ENCODE measurements at regions not wholly inside any gene's neighbourhood (a gene's known extent, or its start where the extent isn't known, plus 50 kb on each side); places are given as distances from the start of the nearest gene placed in this dataset.
"Not testable (repeated sequence)": the region's sequence is repeated elsewhere in the genome, so short reads cannot be mapped to it uniquely, and the experiment has no call there.

GRCh38 chr3:106529738-106530137, 660.9 kb upstream of the CBLB start:
- H3K9me3 Mint-ChIP-seq: peaks cover 22 to 36% of the 10 kb centered on the region in 2 donors
- H3K4me3 Mint-ChIP-seq: no peak overlapping the region
- no peak overlapping the region for H3K27ac Mint-ChIP-seq
- H3K27me3 Mint-ChIP-seq: no peaks in the 10 kb centered on the region
- H3K4me1 Mint-ChIP-seq: peaks cover 40% of the 10 kb centered on the region
- DNase-seq (no peak), ATAC-seq (peak; percentile 52)

DNA sequence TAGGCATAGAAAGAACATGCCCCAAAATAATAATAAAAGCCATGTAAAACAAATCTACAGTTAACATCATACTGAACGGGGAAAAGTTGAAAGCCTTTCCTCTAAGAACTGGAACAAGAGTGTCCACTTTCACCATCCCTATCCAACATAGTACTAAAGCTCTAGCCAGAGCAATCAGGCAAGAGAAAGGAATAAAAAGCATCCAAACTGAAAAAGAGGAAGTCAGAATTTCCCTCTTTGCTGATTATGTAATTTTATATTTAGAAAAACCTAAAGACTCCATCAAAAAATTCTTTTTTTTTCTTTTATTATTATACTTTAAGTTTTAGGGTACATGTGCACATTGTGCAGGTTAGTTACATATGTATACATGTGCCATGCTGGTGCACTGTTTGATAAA, 661.6 kb upstream of the CBLB start:
- Mint-ChIP-seq H3K4me1 (peaks cover 43% of the 10 kb centered on the region), H3K9me3 (peaks cover 28 to 43% of the 10 kb centered on the region in 2 donors), H3K27me3 (no peaks in the 10 kb centered on the region), H3K4me3 (no peak overlapping the region), H3K27ac (no peak overlapping the region)
- no peak for ATAC-seq
- no peak for DNase-seq

DNA sequence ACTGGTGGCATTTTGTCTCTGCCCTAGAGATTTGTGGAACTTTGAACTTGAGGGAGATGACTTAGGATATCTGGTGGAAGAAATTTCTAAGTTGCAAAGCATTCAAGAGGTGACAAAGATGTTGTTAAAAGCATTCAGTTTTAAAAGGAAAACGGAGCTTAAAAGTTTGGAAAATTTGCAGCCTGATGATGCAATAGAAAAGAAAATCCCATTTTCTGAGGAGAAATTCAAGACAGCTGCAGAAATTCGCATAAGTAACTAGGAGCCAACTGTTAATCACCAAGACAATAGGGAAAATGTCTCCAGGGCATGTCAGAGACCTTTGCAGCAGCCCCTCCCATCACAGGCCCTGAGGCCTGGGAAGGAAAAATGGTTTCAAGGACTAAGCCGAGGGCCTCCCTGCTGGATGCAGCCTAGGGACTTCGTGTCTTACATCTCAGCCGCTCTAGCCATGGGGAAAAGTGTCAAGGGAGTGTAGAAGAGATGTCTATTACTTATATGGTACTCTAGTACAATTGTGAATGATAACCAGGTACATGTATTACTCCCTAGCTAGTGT, 663.0 kb upstream of the CBLB start:
- not testable (repeated sequence) for DNase-seq, H3K4me3 Mint-ChIP-seq, ATAC-seq, H3K27ac Mint-ChIP-seq, H3K27me3 Mint-ChIP-seq
- peaks cover 34 to 54% of the 10 kb centered on the region in 2 donors for H3K9me3 Mint-ChIP-seq
- peaks cover 39% of the 10 kb centered on the region for H3K4me1 Mint-ChIP-seq

GRCh38 chr3:106533093-106533787, 664.4 kb upstream of the CBLB start:
- Mint-ChIP-seq H3K4me3 (peak overlapping the region in 1 of 2 donors; percentile 13), H3K9me3 (peaks cover 41 to 59% of the 10 kb centered on the region in 2 donors), H3K4me1 (peaks cover 28% of the 10 kb centered on the region), H3K27me3 (no peaks in the 10 kb centered on the region), H3K27ac (no peak overlapping the region)
- no peak for DNase-seq
- no peak for ATAC-seq

DNA sequence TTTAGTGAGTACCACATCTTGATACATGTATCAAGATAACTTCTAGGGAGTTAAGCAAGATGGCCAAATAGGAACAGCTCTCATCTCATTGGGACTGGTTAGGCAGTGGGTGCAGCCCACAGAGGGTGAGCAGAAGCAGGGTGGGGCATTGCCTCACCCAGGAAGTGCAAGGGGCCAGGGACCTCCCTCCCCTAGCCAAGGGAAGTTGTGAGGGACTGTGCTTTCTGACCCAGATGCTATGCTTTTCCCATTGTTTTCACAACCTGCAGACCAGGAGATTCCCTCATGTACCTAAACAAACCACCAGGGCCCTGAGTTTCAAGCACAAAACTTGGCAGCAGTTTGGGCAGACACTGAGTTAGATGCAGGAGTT, 665.0 kb upstream of the CBLB start:
- H3K9me3 Mint-ChIP-seq: peaks cover 42 to 64% of the 10 kb centered on the region in 2 donors
- peak overlapping the region in 1 of 2 donors; percentile 74 for H3K27ac Mint-ChIP-seq
- no peak for DNase-seq
- H3K4me3 Mint-ChIP-seq: peak overlapping the region in 1 of 2 donors; percentile 33
- H3K27me3 Mint-ChIP-seq: no peaks in the 10 kb centered on the region
- ATAC-seq: peak; percentile 46
- peaks cover 23% of the 10 kb centered on the region for H3K4me1 Mint-ChIP-seq

DNA sequence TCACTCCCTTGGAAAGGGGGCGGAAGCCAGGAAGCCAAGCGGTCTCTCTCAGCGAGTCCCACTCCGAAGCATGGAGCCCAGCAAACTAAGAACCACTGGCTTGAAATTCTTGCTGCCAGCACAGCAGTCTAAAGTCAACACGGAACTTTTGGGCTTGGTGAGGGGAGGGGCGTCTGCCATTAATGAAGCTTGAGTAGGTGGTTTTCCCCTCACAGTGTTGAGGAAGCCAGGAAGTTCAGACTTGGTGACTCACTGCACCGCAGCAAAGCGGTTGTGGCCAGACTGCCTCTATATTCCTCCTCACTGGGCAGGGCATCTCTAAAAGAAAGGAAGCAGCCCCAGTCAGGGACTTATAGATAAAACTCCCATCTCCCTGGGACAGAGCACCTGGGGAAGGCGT, 665.4 kb upstream of the CBLB start:
- peak; percentile 33 to 74 for DNase-seq
- Mint-ChIP-seq H3K9me3 (peaks cover 42 to 65% of the 10 kb centered on the region in 2 donors), H3K27ac (peak overlapping the region in 1 of 2 donors; percentile 74), H3K4me3 (peak overlapping the region in 1 of 2 donors; percentile 33), H3K27me3 (no peaks in the 10 kb centered on the region), H3K4me1 (peaks cover 18% of the 10 kb centered on the region)
- ATAC-seq: peak; percentile 99

DNA sequence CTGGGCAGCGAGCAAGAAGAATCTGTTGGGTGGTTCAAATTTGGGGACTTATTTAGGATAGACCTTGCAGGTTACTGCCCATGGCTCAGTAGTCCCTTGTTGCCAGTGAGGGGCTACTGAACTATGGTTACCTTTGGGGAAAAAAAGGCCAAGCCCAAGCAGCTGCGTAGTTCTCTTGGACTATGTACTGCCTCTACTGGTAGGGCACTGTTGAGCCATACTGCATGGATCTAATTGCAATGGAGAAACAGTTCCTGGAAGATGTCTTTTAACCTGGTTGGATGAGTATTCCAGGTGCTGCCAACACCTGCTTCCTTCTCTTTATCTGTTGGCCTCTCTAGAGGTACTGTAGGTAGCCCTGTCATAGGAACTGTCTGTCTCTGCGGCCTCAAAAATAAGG, 671.9 kb upstream of the CBLB start:
- H3K4me1 Mint-ChIP-seq: no peaks in the 10 kb centered on the region
- peaks cover 21 to 31% of the 10 kb centered on the region in 2 donors for H3K9me3 Mint-ChIP-seq
- ATAC-seq: no peak

GRCh38 chr3:106542101-106542769, 673.4 kb upstream of the CBLB start:
- H3K4me1 Mint-ChIP-seq: no peaks in the 10 kb centered on the region

More for the DNA sequence above, 671.9 kb upstream of the CBLB start:
- no peak for DNase-seq
- H3K4me3 Mint-ChIP-seq: no peak overlapping the region
- H3K27ac Mint-ChIP-seq: no peak overlapping the region
- no peaks in the 10 kb centered on the region for H3K27me3 Mint-ChIP-seq

DNA sequence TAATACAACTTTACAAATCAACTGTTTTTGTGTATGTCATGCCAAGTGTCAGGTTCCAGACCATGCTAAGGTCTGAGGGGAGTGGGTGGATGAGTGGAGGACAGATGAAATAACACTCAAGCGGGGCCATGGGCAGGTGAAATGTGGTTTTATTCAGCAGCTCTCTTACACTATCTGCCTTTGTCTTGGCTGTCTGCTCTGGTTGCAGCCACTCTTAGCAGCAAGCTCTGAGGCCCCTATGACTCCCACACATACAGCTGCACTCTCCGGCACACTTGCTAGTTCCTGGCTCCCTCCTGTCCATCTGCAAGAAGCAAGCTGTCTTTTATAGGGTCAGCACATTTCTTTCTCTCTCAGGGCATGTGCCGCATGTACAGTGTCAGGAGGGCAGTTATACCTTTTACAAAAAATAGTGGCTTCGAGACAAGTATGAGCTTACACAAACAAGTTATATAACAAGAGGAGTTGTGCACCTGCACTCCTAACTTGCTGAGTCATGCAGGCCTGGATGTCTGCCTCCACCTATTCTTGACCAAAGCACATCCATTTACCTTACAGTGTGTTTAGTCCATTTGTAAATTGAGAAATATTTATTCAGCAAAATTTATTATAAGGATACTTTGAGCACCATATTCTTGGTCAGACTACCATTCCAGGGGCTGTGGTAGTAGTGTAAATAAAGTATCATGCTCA, 683.7 kb upstream of the CBLB start:
- ATAC-seq: no peak
- H3K4me1 Mint-ChIP-seq: no peaks in the 10 kb centered on the region
- H3K4me3 Mint-ChIP-seq: no peak overlapping the region
- peaks cover 0 to 5% of the 10 kb centered on the region in 2 donors for H3K9me3 Mint-ChIP-seq
- H3K27ac Mint-ChIP-seq: no peak overlapping the region
- no peaks in the 10 kb centered on the region for H3K27me3 Mint-ChIP-seq
- no peak for DNase-seq

More at GRCh38 chr3:106542101-106542769, 673.4 kb upstream of the CBLB start:
- peaks cover 16 to 26% of the 10 kb centered on the region in 2 donors for H3K9me3 Mint-ChIP-seq
- DNase-seq: no peak
- H3K27ac Mint-ChIP-seq: no peak overlapping the region
- H3K4me3 Mint-ChIP-seq: no peak overlapping the region
- H3K27me3 Mint-ChIP-seq: no peaks in the 10 kb centered on the region
- ATAC-seq: no peak

GRCh38 chr3:106560451-106560966, 691.7 kb upstream of the CBLB start:
- Mint-ChIP-seq H3K27me3 (no peaks in the 10 kb centered on the region), H3K9me3 (peaks cover 0 to 4% of the 10 kb centered on the region in 2 donors), H3K4me3 (no peak overlapping the region), H3K27ac (no peak overlapping the region), H3K4me1 (no peaks in the 10 kb centered on the region)
- DNase-seq (no peak), ATAC-seq (no peak)

GRCh38 chr3:106566277-106566676, 697.5 kb upstream of the CBLB start:
- Mint-ChIP-seq H3K9me3 (no peaks in the 10 kb centered on the region), H3K4me3 (no peak overlapping the region), H3K4me1 (peaks cover 7% of the 10 kb centered on the region), H3K27ac (no peak overlapping the region), H3K27me3 (no peaks in the 10 kb centered on the region)
- DNase-seq (peak in 1 of 2 donors; percentile 31), ATAC-seq (peak; percentile 82)

GRCh38 chr3:106570426-106570825, 701.6 kb upstream of the CBLB start:
- Mint-ChIP-seq H3K27me3 (no peaks in the 10 kb centered on the region), H3K9me3 (no peaks in the 10 kb centered on the region)

DNA sequence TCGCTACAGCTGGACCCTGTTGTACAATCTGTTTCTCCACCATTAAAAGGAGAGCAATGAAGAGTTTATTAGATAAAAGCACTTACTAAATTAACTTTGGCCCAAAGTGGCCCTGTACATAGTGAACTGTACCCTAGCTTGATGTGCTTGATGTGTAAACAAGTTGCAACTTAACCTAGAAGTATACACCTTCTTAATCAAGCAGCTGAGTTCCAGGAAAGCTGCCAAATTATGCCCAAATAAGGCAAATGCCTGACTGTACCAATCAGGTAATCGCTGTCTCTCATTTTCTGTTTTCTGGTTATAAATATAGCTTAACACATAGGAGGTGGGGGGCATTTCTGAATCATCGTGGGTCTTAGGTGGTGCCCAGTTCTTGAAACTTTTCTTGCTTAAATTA, 704.8 kb upstream of the CBLB start:
- H3K27me3 Mint-ChIP-seq: no peaks in the 10 kb centered on the region
- H3K4me3 Mint-ChIP-seq: no peak overlapping the region
- DNase-seq (no peak), ATAC-seq (no peak)
- H3K4me1 Mint-ChIP-seq: no peaks in the 10 kb centered on the region
- no peak overlapping the region for H3K27ac Mint-ChIP-seq
- H3K9me3 Mint-ChIP-seq: no peaks in the 10 kb centered on the region

More at GRCh38 chr3:106570426-106570825, 701.6 kb upstream of the CBLB start:
- Mint-ChIP-seq H3K27ac (no peak overlapping the region), H3K4me3 (no peak overlapping the region), H3K4me1 (peaks cover 7% of the 10 kb centered on the region)
- ATAC-seq (no peak), DNase-seq (no peak)

GRCh38 chr3:106575029-106575428, 706.2 kb upstream of the CBLB start:
- DNase-seq (no peak), ATAC-seq (no peak)
- H3K27ac Mint-ChIP-seq: no peak overlapping the region
- no peaks in the 10 kb centered on the region for H3K27me3 Mint-ChIP-seq
- no peak overlapping the region for H3K4me3 Mint-ChIP-seq
- H3K9me3 Mint-ChIP-seq: peaks cover 0 to 3% of the 10 kb centered on the region in 2 donors
- no peaks in the 10 kb centered on the region for H3K4me1 Mint-ChIP-seq

DNA sequence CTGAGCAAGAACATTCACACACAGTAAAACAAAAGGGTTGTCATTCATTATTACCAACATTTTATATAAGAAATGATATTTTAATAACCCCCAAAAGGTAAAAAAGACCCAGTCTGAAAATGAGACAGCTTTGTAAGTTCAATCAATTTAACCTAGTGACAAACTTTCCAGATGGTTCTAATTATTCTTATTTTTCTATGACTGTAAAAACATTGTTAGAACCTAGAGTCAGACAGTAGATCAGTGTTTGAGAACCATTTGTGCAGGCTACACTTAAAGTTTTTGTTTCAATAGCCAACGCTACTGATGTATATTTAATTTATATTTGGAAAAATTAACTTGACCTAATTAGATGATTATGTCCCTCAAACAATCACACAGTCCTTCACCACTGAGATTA, 708.4 kb upstream of the CBLB start:
- no peak for ATAC-seq
- Mint-ChIP-seq H3K27me3 (no peaks in the 10 kb centered on the region), H3K27ac (no peak overlapping the region), H3K9me3 (peaks cover 0 to 9% of the 10 kb centered on the region in 2 donors), H3K4me1 (no peaks in the 10 kb centered on the region), H3K4me3 (no peak overlapping the region)
- no peak for DNase-seq
